Psoas muscle (tissue), 7 donors: ENCODE measurements at regions not wholly inside any gene's neighbourhood (a gene's known extent, or its start where the extent isn't known, plus 50 kb on each side); places are given as distances from the start of the nearest gene placed in this dataset.

Experiments
- ATAC-seq, 4 donors: fragments of 200-7000 bp; cut with Tn5 transposase; one replicate each; pipeline ENCODE4 v1.9.1; 2020; ENCODE audit warnings: moderate library complexity in 3 of 4, mild to moderate bottlenecking in 2 of 4
- DNase-seq, 2 donors: peaks; one replicate each; pipeline ENCODE4 v3.0.0-alpha.2; 2020
- H3K27ac ChIP-seq: fragments of 200-600 bp; one replicate; pipeline ENCODE4 v1.8.0; 2022
- H3K27me3 ChIP-seq, 3 donors: fragments of 200-600 bp in 1 of 3; one replicate each; pipeline versions ENCODE4 v1.6.1 to v1.8.0; 2013 to 2022; ENCODE audit warnings: low read length in 2 of 3, mild to moderate bottlenecking in 2 of 3, moderate library complexity in 1 of 3; ENCODE audit not compliant: insufficient read depth in 3 of 3
- H3K36me3 ChIP-seq, 2 donors: fragments of 200-600 bp in 1 of 2; one replicate each; pipeline versions ENCODE4 v1.6.1 to v1.8.0; 2013 to 2022; ENCODE audit warnings: low read depth in 1 of 2, mild to moderate bottlenecking in 1 of 2, moderate library complexity in 1 of 2; ENCODE audit not compliant: insufficient read depth in 1 of 2
- H3K4me1 ChIP-seq: fragments of 200-600 bp; one replicate; pipeline ENCODE4 v1.8.0; 2022
- H3K4me3 ChIP-seq: fragments of 200-600 bp; one replicate; pipeline ENCODE4 v1.8.0; 2022; ENCODE audit warnings: mild to moderate bottlenecking
- H3K9me3 ChIP-seq: fragments of 200-600 bp; one replicate; pipeline ENCODE4 v1.8.0; 2022
- CTCF ChIP-seq: fragments of 200-600 bp; IDR thresholded peaks from one replicate; pipeline ENCODE4 v1.8.0; 2022; ENCODE audit warnings: antibody characterized with exemption
- WGBS, 3 donors: extraction: QIAGEN DNeasy Blood & Tissue Kit; methylation state at CpG; one replicate each; pipeline versions ENCODE4 v1.1.6 to v1.1.7; 2013; 5-methylcytosine and 5-hydroxymethylcytosine counted together
- intact Hi-C, 2 donors: fragments of 100-400 bp; cut with DNase I; formaldehyde crosslinking; loops; one replicate each; pipeline versions ENCODE4 v1.11.0 to v1.14.2; 2022
- donor health status: healthy with polysubstance abuse.
- donor health status: DM: no; HTN: no; CAD: no; lungs with moderate emphysema.
- donor health status: Bipolar disorder and iron deficiency.
- donor health status: healthy.
- donor health status: DM: yes; HTN: yes; CAD: no.
- donor health status: DM: no; HTN: no; CAD: no.
- donor health status: DM: yes; HTN: yes; CAD: no.

- TF ChIP-seq CTCF, result no peak
- ATAC-seq, result no peak
- Histone ChIP-seq H3K9me3 (no peaks in the 10 kb centered on the region), H3K27ac (no peak overlapping the region), H3K27me3 (no peaks in the 10 kb centered on the region), H3K36me3 (no peaks in the 10 kb centered on the region), H3K4me3 (no peak overlapping the region), H3K4me1 (no peaks in the 10 kb centered on the region)
- intact Hi-C loops, result no loop called here
- 45 to 48% (median 45%) methylated on average over 8 of the region's 8 CpGs for WGBS, 3 donors
- no peak for DNase-seq
These were observed 342.5 kb downstream of the RMST start for GRCh38 chr12:97805146-97805545.

GRCh38 chr12:97813301-97813700 is 350.7 kb downstream of the RMST start:
- 54 to 64% (median 59%) methylated on average over 2 of the region's 2 CpGs for WGBS, 3 donors

GRCh38 chr12:97821806-97822205 is 359.2 kb downstream of the RMST start:
- DNase-seq, result no peak
- Histone ChIP-seq H3K4me1 (no peaks in the 10 kb centered on the region), H3K36me3 (no peaks in the 10 kb centered on the region), H3K27ac (no peak overlapping the region), H3K27me3 (no peaks in the 10 kb centered on the region), H3K4me3 (no peak overlapping the region), H3K9me3 (no peaks in the 10 kb centered on the region)
- no peak for ATAC-seq
- TF ChIP-seq CTCF, result no peak
- WGBS, 3 donors, result 74 to 83% (median 80%) methylated on average over 4 of the region's 4 CpGs
- intact Hi-C loops, result no loop called here

More at GRCh38 chr12:97813301-97813700, 350.7 kb downstream of the RMST start:
- intact Hi-C loops, result no loop called here
- TF ChIP-seq CTCF, result no peak
- Histone ChIP-seq H3K27me3 (no peaks in the 10 kb centered on the region), H3K4me1 (no peaks in the 10 kb centered on the region), H3K4me3 (no peak overlapping the region), H3K27ac (no peak overlapping the region), H3K36me3 (no peaks in the 10 kb centered on the region), H3K9me3 (no peaks in the 10 kb centered on the region)
- ATAC-seq (no peak), DNase-seq (no peak)

- H3K27me3 ChIP-seq, result no peaks in the 10 kb centered on the region
- no peak overlapping the region for H3K27ac ChIP-seq
- 75 to 81% (median 78%) methylated on average over 4 of the region's 4 CpGs for WGBS, 3 donors
- no peak overlapping the region for H3K4me3 ChIP-seq
- H3K4me1 ChIP-seq, result no peaks in the 10 kb centered on the region
- intact Hi-C loops, result no loop called here
- ATAC-seq, result no peak
- H3K9me3 ChIP-seq, result no peaks in the 10 kb centered on the region
- H3K36me3 ChIP-seq, result no peaks in the 10 kb centered on the region
- DNase-seq, result no peak
- TF ChIP-seq CTCF, result no peak
These were observed 372.9 kb downstream of the RMST start for GRCh38 chr12:97835541-97835940.

GRCh38 chr12:97837401-97837800 is 374.8 kb downstream of the RMST start:
- TF ChIP-seq CTCF, result no peak
- no peaks in the 10 kb centered on the region for H3K27me3 ChIP-seq
- DNase-seq (no peak), ATAC-seq (no peak)
- H3K4me3 ChIP-seq, result no peak overlapping the region
- no peaks in the 10 kb centered on the region for H3K36me3 ChIP-seq
- H3K9me3 ChIP-seq, result no peaks in the 10 kb centered on the region
- no peaks in the 10 kb centered on the region for H3K4me1 ChIP-seq
- intact Hi-C loops, result no loop called here
- H3K27ac ChIP-seq, result no peak overlapping the region
